ENCODE measurements at regions not wholly inside any gene's neighbourhood (a gene's known extent, or its start where the extent isn't known, plus 50 kb on each side); places are given as distances from the start of the nearest gene placed in this dataset.

- Mint-ChIP-seq H3K27ac (no peak overlapping the region), H3K9me3 (ENCODE audit: insufficient read depth) (no peaks in the 10 kb centered on the region), H3K4me1 (no peaks in the 10 kb centered on the region), H3K4me3 (no peak overlapping the region), H3K27me3 (no peaks in the 10 kb centered on the region)
- no peak for DNase-seq
- 80% methylated on average over 1 of the region's 2 CpGs for WGBS (ENCODE audit: insufficient coverage)
- no peaks in the 10 kb centered on the region for H3K9me3 ChIP-seq (ENCODE audit: control extremely low read depth in 1 of 3, control insufficient read depth in 2 of 3, insufficient read depth in 1 of 3, low read length in 2 of 3)
- TF ChIP-seq CTCF (IDR thresholded peaks at IDR 0.05): no peak
- H3K4me2 ChIP-seq (replicated peaks; ENCODE audit: low read depth, low read length, poor library complexity, severe bottlenecking): no peak overlapping the region
- no peak overlapping the region for H3K9ac ChIP-seq (ENCODE audit: low read length)
- ChIA-PET POLR2A (no interaction called here), CTCF (no interaction called here)
- H3K36me3 ChIP-seq (replicated peaks in 1 of 2; ENCODE audit: control extremely low read depth in 1 of 2, control insufficient read depth in 1 of 2, extremely low read depth in 1 of 2, insufficient read depth in 2 of 2, low read length in 1 of 2): no peaks in the 10 kb centered on the region
- no peaks in the 10 kb centered on the region for H3K4me1 ChIP-seq (ENCODE audit: control insufficient read depth in 2 of 2, insufficient read depth in 2 of 2, low read length in 2 of 2)
- H2AFZ ChIP-seq (ENCODE audit: insufficient read depth, low read depth, low read length, poor library complexity, severe bottlenecking): no peak overlapping the region
- no peaks in the 10 kb centered on the region for H3K79me2 ChIP-seq (ENCODE audit: control insufficient read depth, insufficient read depth, low read length)
- H3K27ac ChIP-seq (ENCODE audit: low read length in 2 of 2): no peak overlapping the region
- H3K27me3 ChIP-seq (replicated peaks in 1 of 4; ENCODE audit: control extremely low read depth in 1 of 4, control insufficient read depth in 3 of 4, insufficient read depth in 4 of 4, low read length in 3 of 4): no peaks in the 10 kb centered on the region
- H3K4me3 ChIP-seq (ENCODE audit: control extremely low read depth in 1 of 5, extremely low read depth in 1 of 5, insufficient read depth in 1 of 5, low read depth in 2 of 5, low read length in 4 of 5): no peak overlapping the region
- no peaks in the 10 kb centered on the region for H4K20me1 ChIP-seq (ENCODE audit: control insufficient read depth, insufficient read depth, low read length, poor library complexity, severe bottlenecking)
- intact Hi-C loops (cut with micrococcal nuclease): no loop called here
- no peak for ATAC-seq (ENCODE audit: low read depth)
Observed at GRCh38 chr5:23136958-23137357, 283.8 kb upstream of the CDH12 start.

GRCh38 chr5:23132231-23132630, 279.1 kb upstream of the CDH12 start:
- WGBS (ENCODE audit: insufficient coverage): 100% methylated on average over 1 of the region's 2 CpGs
- H2AFZ ChIP-seq (ENCODE audit: insufficient read depth, low read depth, low read length, poor library complexity, severe bottlenecking): no peak overlapping the region
- ChIA-PET CTCF (interaction anchor here (0.9 kb wide), 1 partner anchor 13 kb away, joined by 3 read pairs; no protein-coding TSS in a partner anchor), POLR2A (no interaction called here)
- DNase-seq (no peak), ATAC-seq (ENCODE audit: low read depth) (no peak)
- peaks cover 0 to 4% (median 4%) of the 10 kb centered on the region in 3 donors for H3K9me3 ChIP-seq (ENCODE audit: control extremely low read depth in 1 of 3, control insufficient read depth in 2 of 3, insufficient read depth in 1 of 3, low read length in 2 of 3)
- TF ChIP-seq EZH2 (IDR thresholded peaks at IDR 0.05; ENCODE audit: borderline replicate concordance, insufficient read depth, low read depth, low read length, poor library complexity, severe bottlenecking): no peak
- TF ChIP-seq CTCF (IDR thresholded peaks at IDR 0.05): no peak
- H3K9ac ChIP-seq (ENCODE audit: low read length): no peak overlapping the region
- intact Hi-C loops (cut with micrococcal nuclease): no loop called here
- H3K9me3 Mint-ChIP-seq (ENCODE audit: insufficient read depth): peaks cover 4% of the 10 kb centered on the region
- H3K27ac ChIP-seq (ENCODE audit: low read length in 2 of 2): no peak overlapping the region
- H3K36me3 ChIP-seq (replicated peaks in 1 of 2; ENCODE audit: control extremely low read depth in 1 of 2, control insufficient read depth in 1 of 2, extremely low read depth in 1 of 2, insufficient read depth in 2 of 2, low read length in 1 of 2): no peaks in the 10 kb centered on the region
- H3K4me1 ChIP-seq (ENCODE audit: control insufficient read depth in 2 of 2, insufficient read depth in 2 of 2, low read length in 2 of 2): no peaks in the 10 kb centered on the region
- H3K27ac Mint-ChIP-seq: no peak overlapping the region
- H4K20me1 ChIP-seq (ENCODE audit: control insufficient read depth, insufficient read depth, low read length, poor library complexity, severe bottlenecking): no peaks in the 10 kb centered on the region
- H3K27me3 ChIP-seq (replicated peaks in 1 of 4; ENCODE audit: control extremely low read depth in 1 of 4, control insufficient read depth in 3 of 4, insufficient read depth in 4 of 4, low read length in 3 of 4): no peaks in the 10 kb centered on the region
- no peaks in the 10 kb centered on the region for H3K4me1 Mint-ChIP-seq
- H3K27me3 Mint-ChIP-seq: no peaks in the 10 kb centered on the region
- no peak overlapping the region for H3K4me2 ChIP-seq (replicated peaks; ENCODE audit: low read depth, low read length, poor library complexity, severe bottlenecking)
- no peaks in the 10 kb centered on the region for H3K79me2 ChIP-seq (ENCODE audit: control insufficient read depth, insufficient read depth, low read length)
- H3K4me3 ChIP-seq (ENCODE audit: control extremely low read depth in 1 of 5, extremely low read depth in 1 of 5, insufficient read depth in 1 of 5, low read depth in 2 of 5, low read length in 4 of 5): no peak overlapping the region
- no peak overlapping the region for H3K4me3 Mint-ChIP-seq
